Lower leg skin (tissue), 4 donors: ENCODE measurements at regions not wholly inside any gene's neighbourhood (a gene's known extent, or its start where the extent isn't known, plus 50 kb on each side); places are given as distances from the start of the nearest gene placed in this dataset.

Source experiments
- DNase-seq, 2 donors: peaks; one replicate each; pipeline ENCODE4 v3.0.0-alpha.2; 2019; ENCODE audit warnings: low spot score in 2 of 2
- H3K4me3 ChIP-seq: fragments of 200-600 bp; sonication (generic); 2 replicates; pipeline ENCODE4 v1.5.1; 2017; ENCODE audit warnings: mild to moderate bottlenecking, low read depth; ENCODE audit not compliant: poor library complexity, severe bottlenecking
- CTCF ChIP-seq, 3 donors: fragments of 450-650 bp; IDR thresholded peaks; one replicate each; pipeline ENCODE4 v1.5.1; 2016; ENCODE audit warnings: antibody characterized with exemption in 3 of 3, mild to moderate bottlenecking in 3 of 3, moderate library complexity in 2 of 3
- POLR2A ChIP-seq, 2 donors: fragments of 450-650 bp; IDR thresholded peaks; one replicate each; pipeline ENCODE4 v1.6.1; 2016 to 2017; ENCODE audit warnings: antibody characterized with exemption in 2 of 2, mild to moderate bottlenecking in 1 of 2, moderate library complexity in 1 of 2
- WGBS, 2 donors: methylation state at CpG; one replicate each; pipeline ENCODE4 v1.1.5; 2018; 5-methylcytosine and 5-hydroxymethylcytosine counted together
- intact Hi-C: fragments of 100-400 bp; cut with DNase I; formaldehyde crosslinking; loops from one replicate; pipeline ENCODE4 v1.15.0; 2023; ENCODE audit warnings: low total_unique reads

GRCh38 chr1:57799490-57800115 lies 375.7 kb upstream of the DAB1 start:
- H3K4me3 ChIP-seq: no peak overlapping the region
- WGBS, 2 donors: 52 to 71% methylated on average over 4 of the region's 4 CpGs
- no peak for TF ChIP-seq CTCF (IDR thresholded peaks at IDR 0.05)
- no peak for TF ChIP-seq POLR2A (IDR thresholded peaks at IDR 0.05)
- no peak for DNase-seq
- intact Hi-C loops: no loop called here

- TF ChIP-seq POLR2A (IDR thresholded peaks at IDR 0.05) (no peak), CTCF (IDR thresholded peaks at IDR 0.05) (no peak)
- no peak overlapping the region for H3K4me3 ChIP-seq
- intact Hi-C loops: no loop called here
- 68 to 82% methylated on average over 1 of the region's 1 CpG for whole genome bisulfite sequencing, 2 donors
- no peak for DNase-seq
These were observed 374.7 kb upstream of the DAB1 start for GRCh38 chr1:57798543-57798942.

GRCh38 chr1:57797084-57797483 lies 373.2 kb upstream of the DAB1 start:
- WGBS, 2 donors: 48 to 76% methylated on average over 3 of the region's 3 CpGs
- DNase-seq: no peak
- H3K4me3 ChIP-seq: no peak overlapping the region
- intact Hi-C loops: no loop called here
- TF ChIP-seq CTCF (IDR thresholded peaks at IDR 0.05) (no peak), POLR2A (IDR thresholded peaks at IDR 0.05) (no peak)

DNA sequence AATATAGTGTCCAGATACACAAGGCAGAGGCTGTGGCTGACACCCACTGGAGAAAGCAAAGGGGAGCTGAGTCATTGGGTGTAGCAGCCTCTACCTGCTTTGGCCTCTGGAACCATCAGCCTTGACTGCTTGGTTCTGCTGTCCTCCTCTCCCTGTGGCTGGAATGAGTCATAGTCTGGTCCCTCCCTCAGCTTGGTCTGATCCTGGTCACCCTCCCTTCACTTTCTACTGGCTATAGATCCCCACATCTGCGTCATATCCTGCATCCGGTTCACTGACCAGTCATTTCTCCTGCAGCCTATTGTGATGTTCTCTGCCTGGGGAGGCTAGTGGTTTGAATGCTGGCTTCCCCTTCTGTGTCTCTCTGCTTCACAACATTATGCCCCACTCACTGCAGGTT lies 372.8 kb upstream of the DAB1 start:
- H3K4me3 ChIP-seq: no peak overlapping the region
- no peak for TF ChIP-seq CTCF (IDR thresholded peaks at IDR 0.05)
- no peak for TF ChIP-seq POLR2A (IDR thresholded peaks at IDR 0.05)
- 83% methylated on average over 2 of the region's 2 CpGs for WGBS, 2 donors
- DNase-seq: no peak
- intact Hi-C loops: no loop called here

DNA sequence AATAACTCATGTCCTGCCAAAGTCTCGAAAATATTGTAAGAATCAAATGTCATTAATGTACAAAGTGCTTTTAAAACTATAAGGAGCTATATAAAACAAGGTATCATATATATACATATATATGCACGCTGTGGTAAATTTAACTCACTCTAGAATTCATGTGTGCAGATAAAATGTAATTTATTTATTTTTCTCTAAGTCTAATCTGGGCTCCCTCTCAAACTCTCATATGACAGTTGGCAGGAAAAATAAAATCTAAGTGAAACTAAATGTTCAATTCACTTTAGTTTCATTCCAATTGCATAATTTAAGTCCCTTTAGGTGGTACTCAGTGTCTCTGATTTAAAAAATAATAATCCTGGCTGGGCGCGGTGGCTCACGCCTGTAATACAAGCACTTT lies 372.0 kb upstream of the DAB1 start:
- no peak for DNase-seq
- no peak overlapping the region for H3K4me3 ChIP-seq
- 90 to 92% methylated on average over 5 of the region's 5 CpGs for WGBS, 2 donors
- TF ChIP-seq CTCF (IDR thresholded peaks at IDR 0.05) (no peak), POLR2A (IDR thresholded peaks at IDR 0.05) (no peak)
- intact Hi-C loops: no loop called here

DNA sequence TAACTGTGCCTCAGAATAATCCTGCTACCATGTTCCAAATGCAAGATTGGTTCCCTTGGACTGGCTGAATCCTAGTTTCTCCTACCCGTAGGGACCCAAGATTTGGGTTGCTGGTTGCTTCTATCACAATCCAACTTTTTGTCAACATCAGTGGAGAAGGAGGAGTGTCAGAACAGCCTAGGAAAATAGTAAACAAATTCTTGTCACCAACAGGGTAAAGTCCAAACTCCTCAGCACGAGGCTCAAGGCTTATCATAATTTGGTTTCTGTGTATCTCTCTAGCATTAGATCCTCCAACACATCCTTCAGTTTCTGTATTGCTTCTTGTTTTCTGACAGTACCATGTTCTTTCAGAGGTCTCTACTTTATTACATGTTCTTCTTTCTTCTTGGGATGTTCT lies 370.2 kb upstream of the DAB1 start:
- intact Hi-C loops: no loop called here
- no peak for DNase-seq
- TF ChIP-seq POLR2A (IDR thresholded peaks at IDR 0.05): no peak
- TF ChIP-seq CTCF (IDR thresholded peaks at IDR 0.05): no peak
- H3K4me3 ChIP-seq: no peak overlapping the region
- WGBS, 2 donors: 71 to 80% methylated on average over 2 of the region's 2 CpGs
